ENCODE measurements at regions not wholly inside any gene's neighbourhood (a gene's known extent, or its start where the extent isn't known, plus 50 kb on each side); places are given as distances from the start of the nearest gene placed in this dataset.

- Histone ChIP-seq H3K4me1 (ENCODE audit: control insufficient read depth, insufficient read depth, low read length) (no peaks in the 10 kb centered on the region), H3K27ac (ENCODE audit: insufficient read depth, low read depth, low read length, poor library complexity, severe bottlenecking) (no peak overlapping the region), H3K27me3 (ENCODE audit: control insufficient read depth, insufficient read depth, low read length, poor library complexity, severe bottlenecking) (peaks cover 4% of the 10 kb centered on the region), H3K9me3 (ENCODE audit: control insufficient read depth, low read length) (no peaks in the 10 kb centered on the region), H3K36me3 (ENCODE audit: control insufficient read depth, insufficient read depth, low read length) (no peaks in the 10 kb centered on the region), H3K4me3 (ENCODE audit: insufficient read depth, low read depth, low read length) (no peak overlapping the region)
Observed at GRCh38 chr6:40915165-40915564, 123.9 kb downstream of the UNC5CL start.

- H3K36me3 ChIP-seq (ENCODE audit: control insufficient read depth, insufficient read depth, low read length) = no peaks in the 10 kb centered on the region
- 93 to 95% methylated on average over 6 of the region's 6 CpGs for WGBS, 2 experiments
- H3K9me3 ChIP-seq (ENCODE audit: control insufficient read depth, low read length) = no peaks in the 10 kb centered on the region
- peaks cover 4% of the 10 kb centered on the region for H3K27me3 ChIP-seq (ENCODE audit: control insufficient read depth, insufficient read depth, low read length, poor library complexity, severe bottlenecking)
- no peak overlapping the region for H3K4me3 ChIP-seq (ENCODE audit: insufficient read depth, low read depth, low read length)
- H3K27ac ChIP-seq (ENCODE audit: insufficient read depth, low read depth, low read length, poor library complexity, severe bottlenecking) = no peak overlapping the region
- no peaks in the 10 kb centered on the region for H3K4me1 ChIP-seq (ENCODE audit: control insufficient read depth, insufficient read depth, low read length)
Observed at GRCh38 chr6:40914005-40914404, 125.0 kb downstream of the UNC5CL start.

GRCh38 chr6:40912158-40912946 is 126.7 kb downstream of the UNC5CL start:
- no peak overlapping the region for H3K27ac ChIP-seq (ENCODE audit: insufficient read depth, low read depth, low read length, poor library complexity, severe bottlenecking)
- no peaks in the 10 kb centered on the region for H3K9me3 ChIP-seq (ENCODE audit: control insufficient read depth, low read length)
- 85 to 86% methylated on average over 9 of the region's 9 CpGs for WGBS, 2 experiments
- H3K27me3 ChIP-seq (ENCODE audit: control insufficient read depth, insufficient read depth, low read length, poor library complexity, severe bottlenecking) = peaks cover 4% of the 10 kb centered on the region
- no peaks in the 10 kb centered on the region for H3K4me1 ChIP-seq (ENCODE audit: control insufficient read depth, insufficient read depth, low read length)
- H3K36me3 ChIP-seq (ENCODE audit: control insufficient read depth, insufficient read depth, low read length) = no peaks in the 10 kb centered on the region
- H3K4me3 ChIP-seq (ENCODE audit: insufficient read depth, low read depth, low read length) = no peak overlapping the region

GRCh38 chr6:40910260-40910893 is 128.6 kb downstream of the UNC5CL start:
- Histone ChIP-seq H3K4me1 (ENCODE audit: control insufficient read depth, insufficient read depth, low read length) (no peaks in the 10 kb centered on the region), H3K4me3 (ENCODE audit: insufficient read depth, low read depth, low read length) (no peak overlapping the region), H3K27ac (ENCODE audit: insufficient read depth, low read depth, low read length, poor library complexity, severe bottlenecking) (no peak overlapping the region), H3K27me3 (ENCODE audit: control insufficient read depth, insufficient read depth, low read length, poor library complexity, severe bottlenecking) (no peaks in the 10 kb centered on the region), H3K9me3 (ENCODE audit: control insufficient read depth, low read length) (no peaks in the 10 kb centered on the region), H3K36me3 (ENCODE audit: control insufficient read depth, insufficient read depth, low read length) (no peaks in the 10 kb centered on the region)
- 94 to 95% methylated on average over 2 of the region's 2 CpGs for WGBS, 2 experiments

- H3K27me3 ChIP-seq (ENCODE audit: control insufficient read depth, insufficient read depth, low read length, poor library complexity, severe bottlenecking) = no peaks in the 10 kb centered on the region
- H3K27ac ChIP-seq (ENCODE audit: insufficient read depth, low read depth, low read length, poor library complexity, severe bottlenecking) = no peak overlapping the region
- H3K9me3 ChIP-seq (ENCODE audit: control insufficient read depth, low read length) = no peaks in the 10 kb centered on the region
- no peak overlapping the region for H3K4me3 ChIP-seq (ENCODE audit: insufficient read depth, low read depth, low read length)
- no peaks in the 10 kb centered on the region for H3K4me1 ChIP-seq (ENCODE audit: control insufficient read depth, insufficient read depth, low read length)
- no peaks in the 10 kb centered on the region for H3K36me3 ChIP-seq (ENCODE audit: control insufficient read depth, insufficient read depth, low read length)
- 93 to 94% methylated on average over 1 of the region's 1 CpG for WGBS, 2 experiments
Observed at GRCh38 chr6:40909811-40910210, 129.2 kb downstream of the UNC5CL start.

GRCh38 chr6:40907198-40907701 is 131.8 kb downstream of the UNC5CL start:
- no peaks in the 10 kb centered on the region for H3K27me3 ChIP-seq (ENCODE audit: control insufficient read depth, insufficient read depth, low read length, poor library complexity, severe bottlenecking)
- no peak overlapping the region for H3K4me3 ChIP-seq (ENCODE audit: insufficient read depth, low read depth, low read length)
- no peaks in the 10 kb centered on the region for H3K4me1 ChIP-seq (ENCODE audit: control insufficient read depth, insufficient read depth, low read length)
- H3K9me3 ChIP-seq (ENCODE audit: control insufficient read depth, low read length) = no peaks in the 10 kb centered on the region
- no peak overlapping the region for H3K27ac ChIP-seq (ENCODE audit: insufficient read depth, low read depth, low read length, poor library complexity, severe bottlenecking)
- WGBS, 2 experiments = 91 to 94% methylated on average over 4 of the region's 4 CpGs
- H3K36me3 ChIP-seq (ENCODE audit: control insufficient read depth, insufficient read depth, low read length) = no peaks in the 10 kb centered on the region

DNA sequence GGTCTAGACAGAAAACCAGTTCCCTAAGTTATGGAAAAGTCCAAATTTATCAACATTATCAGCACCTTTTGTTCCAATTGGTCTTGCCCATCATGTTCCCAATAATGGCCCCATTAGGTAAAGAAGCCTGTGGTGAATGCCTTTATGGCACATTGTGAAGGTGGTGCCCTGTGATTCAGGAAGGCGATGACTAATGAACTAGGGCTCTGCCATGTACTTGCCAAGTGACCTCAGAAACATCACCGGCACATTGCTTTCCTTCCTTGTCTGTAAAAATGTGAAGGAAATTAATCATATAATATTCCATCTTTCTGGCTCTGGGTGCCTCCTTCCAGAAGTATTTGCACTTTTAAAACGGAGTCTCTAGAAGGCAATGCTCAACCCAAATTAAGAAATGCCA is 132.3 kb downstream of the UNC5CL start:
- no peaks in the 10 kb centered on the region for H3K36me3 ChIP-seq (ENCODE audit: control insufficient read depth, insufficient read depth, low read length)
- H3K4me1 ChIP-seq (ENCODE audit: control insufficient read depth, insufficient read depth, low read length) = no peaks in the 10 kb centered on the region
- 90 to 96% methylated on average over 2 to 3 of the region's 3 CpGs for WGBS, 2 experiments
- H3K9me3 ChIP-seq (ENCODE audit: control insufficient read depth, low read length) = no peaks in the 10 kb centered on the region
- H3K27me3 ChIP-seq (ENCODE audit: control insufficient read depth, insufficient read depth, low read length, poor library complexity, severe bottlenecking) = no peaks in the 10 kb centered on the region
- H3K4me3 ChIP-seq (ENCODE audit: insufficient read depth, low read depth, low read length) = no peak overlapping the region
- no peak overlapping the region for H3K27ac ChIP-seq (ENCODE audit: insufficient read depth, low read depth, low read length, poor library complexity, severe bottlenecking)

- H3K27me3 ChIP-seq (ENCODE audit: control insufficient read depth, insufficient read depth, low read length, poor library complexity, severe bottlenecking) = no peaks in the 10 kb centered on the region
- no peak overlapping the region for H3K27ac ChIP-seq (ENCODE audit: insufficient read depth, low read depth, low read length, poor library complexity, severe bottlenecking)
- no peaks in the 10 kb centered on the region for H3K36me3 ChIP-seq (ENCODE audit: control insufficient read depth, insufficient read depth, low read length)
- WGBS, 2 experiments = 92 to 95% methylated on average over 1 to 2 of the region's 2 CpGs
- no peaks in the 10 kb centered on the region for H3K4me1 ChIP-seq (ENCODE audit: control insufficient read depth, insufficient read depth, low read length)
- H3K9me3 ChIP-seq (ENCODE audit: control insufficient read depth, low read length) = no peaks in the 10 kb centered on the region
- no peak overlapping the region for H3K4me3 ChIP-seq (ENCODE audit: insufficient read depth, low read depth, low read length)
Observed at GRCh38 chr6:40904583-40905194, 134.3 kb downstream of the UNC5CL start.

- H3K9me3 ChIP-seq (ENCODE audit: control insufficient read depth, low read length) = no peaks in the 10 kb centered on the region
- no peak overlapping the region for H3K4me3 ChIP-seq (ENCODE audit: insufficient read depth, low read depth, low read length)
- H3K27ac ChIP-seq (ENCODE audit: insufficient read depth, low read depth, low read length, poor library complexity, severe bottlenecking) = no peak overlapping the region
- no peaks in the 10 kb centered on the region for H3K27me3 ChIP-seq (ENCODE audit: control insufficient read depth, insufficient read depth, low read length, poor library complexity, severe bottlenecking)
- no peaks in the 10 kb centered on the region for H3K4me1 ChIP-seq (ENCODE audit: control insufficient read depth, insufficient read depth, low read length)
- H3K36me3 ChIP-seq (ENCODE audit: control insufficient read depth, insufficient read depth, low read length) = no peaks in the 10 kb centered on the region
- 90 to 93% methylated on average over 1 of the region's 1 CpG for WGBS, 2 experiments
Observed at GRCh38 chr6:40903456-40903855, 135.6 kb downstream of the UNC5CL start.

- Histone ChIP-seq H3K27ac (ENCODE audit: insufficient read depth, low read depth, low read length, poor library complexity, severe bottlenecking) (no peak overlapping the region), H3K27me3 (ENCODE audit: control insufficient read depth, insufficient read depth, low read length, poor library complexity, severe bottlenecking) (no peaks in the 10 kb centered on the region), H3K36me3 (ENCODE audit: control insufficient read depth, insufficient read depth, low read length) (no peaks in the 10 kb centered on the region), H3K4me3 (ENCODE audit: insufficient read depth, low read depth, low read length) (no peak overlapping the region), H3K9me3 (ENCODE audit: control insufficient read depth, low read length) (no peaks in the 10 kb centered on the region), H3K4me1 (ENCODE audit: control insufficient read depth, insufficient read depth, low read length) (no peaks in the 10 kb centered on the region)
- 93 to 94% methylated on average over 1 of the region's 1 CpG for WGBS, 2 experiments
Observed at GRCh38 chr6:40901322-40902055, 137.5 kb downstream of the UNC5CL start.
